ENCODE measurements at regions not wholly inside any gene's neighbourhood (a gene's known extent, or its start where the extent isn't known, plus 50 kb on each side); places are given as distances from the start of the nearest gene placed in this dataset.

- no peak overlapping the region for H3K9ac ChIP-seq (ENCODE audit: low read length)
- no peaks in the 10 kb centered on the region for H3K36me3 ChIP-seq (ENCODE audit: low read length)
- H3K4me2 ChIP-seq (ENCODE audit: low read depth, low read length, poor library complexity, severe bottlenecking): no peak overlapping the region
Measured at GRCh38 chr11:32267679-32268187, 167.6 kb downstream of the WT1 start.

GRCh38 chr11:32273931-32274330 lies 161.4 kb downstream of the WT1 start:
- Histone ChIP-seq H3K9me2 (replicated peaks; ENCODE audit: insufficient read depth, low read length) (no peaks in the 10 kb centered on the region), H3K4me2 (ENCODE audit: low read depth, low read length, poor library complexity, severe bottlenecking) (no peak overlapping the region), H3K9me3 (ENCODE audit: insufficient read depth, low read length) (no peaks in the 10 kb centered on the region), H3K79me2 (ENCODE audit: insufficient read depth, low read length) (no peaks in the 10 kb centered on the region), H3K4me3 (ENCODE audit: insufficient read depth, low read length, poor library complexity, severe bottlenecking) (no peak overlapping the region), H3K27me3 (ENCODE audit: low read length) (no peaks in the 10 kb centered on the region), H2AFZ (ENCODE audit: low read depth, low read length, severe bottlenecking) (no peak overlapping the region), H3K36me3 (ENCODE audit: low read length) (no peaks in the 10 kb centered on the region), H4K20me1 (ENCODE audit: low read depth, low read length) (no peaks in the 10 kb centered on the region), H3K9ac (ENCODE audit: low read length) (no peak overlapping the region), H3F3A (ENCODE audit: insufficient read depth) (no peaks in the 10 kb centered on the region), H3K27ac (ENCODE audit: low read depth, low read length) (no peak overlapping the region)
- TF ChIP-seq CTCF (IDR thresholded peaks at IDR 0.05; ENCODE audit: insufficient read depth, low read length, poor library complexity, severe bottlenecking) (no peak), EZH2phosphoT487 (conservative IDR thresholded peaks at IDR 0.05; ENCODE audit: low read length) (no peak)

More at GRCh38 chr11:32267679-32268187, 167.6 kb downstream of the WT1 start:
- no peak overlapping the region for H3K4me3 ChIP-seq (ENCODE audit: insufficient read depth, low read length, poor library complexity, severe bottlenecking)
- no peaks in the 10 kb centered on the region for H3F3A ChIP-seq (ENCODE audit: insufficient read depth)
- H3K27me3 ChIP-seq (ENCODE audit: low read length): no peaks in the 10 kb centered on the region
- H3K27ac ChIP-seq (ENCODE audit: low read depth, low read length): no peak overlapping the region
- H3K9me2 ChIP-seq (replicated peaks; ENCODE audit: insufficient read depth, low read length): no peaks in the 10 kb centered on the region
- no peaks in the 10 kb centered on the region for H3K9me3 ChIP-seq (ENCODE audit: insufficient read depth, low read length)
- TF ChIP-seq EZH2phosphoT487 (conservative IDR thresholded peaks at IDR 0.05; ENCODE audit: low read length) (no peak), CTCF (IDR thresholded peaks at IDR 0.05; ENCODE audit: insufficient read depth, low read length, poor library complexity, severe bottlenecking) (no peak)
- no peaks in the 10 kb centered on the region for H4K20me1 ChIP-seq (ENCODE audit: low read depth, low read length)
- H3K79me2 ChIP-seq (ENCODE audit: insufficient read depth, low read length): no peaks in the 10 kb centered on the region
- no peak overlapping the region for H2AFZ ChIP-seq (ENCODE audit: low read depth, low read length, severe bottlenecking)

GRCh38 chr11:32279672-32280071 lies 155.7 kb downstream of the WT1 start:
- Histone ChIP-seq H3F3A (ENCODE audit: insufficient read depth) (no peaks in the 10 kb centered on the region), H4K20me1 (ENCODE audit: low read depth, low read length) (no peaks in the 10 kb centered on the region), H3K9me2 (replicated peaks; ENCODE audit: insufficient read depth, low read length) (no peaks in the 10 kb centered on the region), H3K79me2 (ENCODE audit: insufficient read depth, low read length) (no peaks in the 10 kb centered on the region), H3K9me3 (ENCODE audit: insufficient read depth, low read length) (no peaks in the 10 kb centered on the region), H3K4me2 (ENCODE audit: low read depth, low read length, poor library complexity, severe bottlenecking) (no peak overlapping the region), H3K4me3 (ENCODE audit: insufficient read depth, low read length, poor library complexity, severe bottlenecking) (no peak overlapping the region), H3K27ac (ENCODE audit: low read depth, low read length) (no peak overlapping the region), H3K36me3 (ENCODE audit: low read length) (no peaks in the 10 kb centered on the region), H3K27me3 (ENCODE audit: low read length) (no peaks in the 10 kb centered on the region), H2AFZ (ENCODE audit: low read depth, low read length, severe bottlenecking) (no peak overlapping the region), H3K9ac (ENCODE audit: low read length) (no peak overlapping the region)
- TF ChIP-seq CTCF (IDR thresholded peaks at IDR 0.05; ENCODE audit: insufficient read depth, low read length, poor library complexity, severe bottlenecking) (no peak), EZH2phosphoT487 (conservative IDR thresholded peaks at IDR 0.05; ENCODE audit: low read length) (no peak)
